GM19395 (cell line): ENCODE measurements at regions not wholly inside any gene's neighbourhood (a gene's known extent, or its start where the extent isn't known, plus 50 kb on each side); places are given as distances from the start of the nearest gene placed in this dataset.

ENCODE experiments used
- ATAC-seq: cut with Tn5 transposase; IDR thresholded peaks from one replicate; pipeline ENCODE4 v1.9.1; 2021; ENCODE audit warnings: mild to moderate bottlenecking, moderate library complexity; ENCODE audit not compliant: unreplicated experiment

DNA sequence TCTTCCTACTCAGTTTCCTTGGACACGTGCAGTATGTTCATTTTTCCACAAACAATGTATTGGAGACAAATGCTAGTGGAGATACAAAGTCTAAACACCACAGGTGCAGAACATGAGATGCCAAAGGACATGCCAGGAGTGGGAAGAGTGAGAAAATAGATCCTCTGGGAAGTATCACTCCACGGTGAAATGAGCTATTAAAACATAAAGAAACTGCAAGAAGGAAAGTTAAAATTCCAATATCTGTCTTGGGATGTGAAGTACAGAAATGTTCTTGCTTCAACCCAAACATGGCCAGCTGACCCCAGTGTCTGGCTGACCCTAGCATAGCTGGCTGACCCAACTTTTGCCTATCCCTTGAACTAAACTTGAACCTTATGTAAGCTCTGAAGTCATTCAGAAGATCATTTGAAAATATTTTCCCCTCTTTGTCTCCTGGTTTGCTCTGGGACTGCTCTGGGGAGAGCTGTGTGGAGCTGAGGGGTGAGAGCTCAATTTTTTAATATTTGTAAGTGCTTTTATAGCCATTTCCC, 59.5 kb downstream of the FZD1 start:
- no peak for ATAC-seq

DNA sequence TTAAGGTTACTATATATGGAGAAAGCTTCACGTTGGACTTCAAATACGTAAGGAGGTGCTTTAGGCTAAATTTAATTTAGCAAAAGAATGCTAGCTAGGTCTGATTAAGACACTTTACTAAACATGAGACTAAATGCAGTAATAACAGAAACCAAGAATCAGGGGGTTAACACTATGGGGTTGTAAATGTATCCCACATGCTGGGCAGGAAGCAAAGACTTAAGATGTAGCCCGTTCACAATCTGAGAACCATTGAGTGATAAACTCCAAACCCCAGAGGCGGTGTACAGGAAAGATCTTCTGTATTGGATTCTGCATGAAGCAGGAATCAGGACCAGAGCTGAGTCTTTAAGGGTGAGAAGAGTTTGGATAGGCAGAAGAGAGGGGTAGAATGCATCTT, 60.4 kb downstream of the FZD1 start:
- ATAC-seq = no peak

DNA sequence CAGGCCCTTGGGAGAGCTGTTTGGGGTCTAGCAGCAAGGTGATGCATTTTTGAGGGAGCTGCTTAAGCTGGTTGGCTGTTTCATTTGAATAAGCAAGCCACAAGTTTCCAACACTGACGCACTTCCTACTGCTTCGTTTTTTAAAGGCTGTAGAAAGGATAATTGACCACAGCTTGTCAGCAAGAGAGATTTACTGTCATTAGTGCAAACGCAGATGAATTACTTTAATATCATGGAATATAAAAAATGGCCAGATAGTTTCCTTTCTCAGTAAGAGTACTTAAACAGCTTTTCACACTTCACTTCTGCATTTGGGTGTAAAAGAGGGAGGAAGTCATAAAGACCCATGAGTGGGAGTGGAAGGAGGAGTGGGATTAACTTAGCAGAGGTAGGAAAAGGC, 61.5 kb downstream of the FZD1 start:
- no peak for ATAC-seq

DNA sequence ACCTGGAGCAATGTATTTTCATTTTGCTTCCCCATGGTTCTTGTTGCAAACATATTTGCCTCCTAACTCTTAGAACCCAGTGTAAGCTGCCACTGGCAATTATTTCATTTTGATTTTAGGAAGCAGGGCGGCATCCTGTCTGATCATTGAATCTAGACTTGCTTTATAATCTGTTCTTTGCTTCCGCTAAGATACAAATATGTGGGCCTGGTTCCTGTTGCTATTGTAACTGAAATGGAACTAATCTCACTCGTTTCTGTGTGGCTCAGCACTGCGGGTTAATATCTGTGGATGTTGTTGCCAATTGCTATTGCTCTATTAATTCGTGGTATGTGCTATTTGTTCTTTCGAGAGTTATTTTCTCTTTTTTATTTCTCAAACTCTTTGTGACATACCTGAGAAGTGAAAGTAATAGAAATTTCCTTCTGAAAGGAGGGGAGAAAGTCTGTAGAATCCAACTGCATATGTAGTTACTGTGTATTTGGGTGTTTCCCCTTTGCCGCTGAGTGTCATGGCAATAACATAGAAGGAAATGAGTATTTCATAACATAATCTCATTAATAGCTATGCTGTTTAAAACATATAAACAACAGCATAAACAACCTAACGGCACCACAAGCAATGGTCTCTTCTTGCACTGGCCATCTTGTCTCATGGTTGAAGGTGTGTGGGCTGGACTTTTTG, 62.4 kb downstream of the FZD1 start:
- no peak for ATAC-seq

DNA sequence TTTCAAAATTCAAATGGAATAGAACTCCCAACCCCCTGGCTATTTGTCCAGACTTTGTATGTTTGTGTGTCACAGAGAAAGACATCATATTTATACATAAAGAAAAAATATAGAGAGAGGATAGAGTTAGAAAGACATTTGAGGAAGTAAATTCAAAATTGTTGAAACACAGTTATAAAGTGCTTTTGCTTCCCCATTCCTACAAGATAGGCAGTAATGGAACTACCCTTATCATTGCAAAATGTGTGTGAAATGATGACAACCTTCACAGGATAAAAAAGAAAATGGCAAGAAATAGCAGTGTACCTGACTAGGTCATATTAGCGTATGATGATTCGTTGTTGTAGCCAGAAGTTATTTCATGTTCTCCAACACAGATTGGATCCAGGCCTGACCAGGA, 63.1 kb downstream of the FZD1 start:
- no peak for ATAC-seq

DNA sequence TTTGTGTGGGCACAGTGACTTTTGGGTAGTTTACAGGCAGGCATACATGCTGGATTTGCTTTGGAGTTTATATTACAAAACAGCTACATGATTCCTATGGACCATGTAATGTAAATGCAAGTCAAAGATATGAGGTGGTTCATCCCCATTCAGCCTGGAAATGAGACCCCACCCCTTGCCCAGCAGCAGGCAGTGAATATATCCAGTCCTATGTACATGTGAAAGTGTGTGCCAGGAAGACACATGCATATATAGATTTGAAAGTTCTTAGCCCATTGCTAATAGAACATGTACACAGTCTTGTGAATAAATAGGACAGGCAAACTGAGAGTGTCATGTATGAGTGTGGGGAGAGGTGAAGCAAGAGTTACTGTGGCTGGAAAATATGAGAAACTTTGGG, 65.3 kb downstream of the FZD1 start:
- ATAC-seq = no peak

DNA sequence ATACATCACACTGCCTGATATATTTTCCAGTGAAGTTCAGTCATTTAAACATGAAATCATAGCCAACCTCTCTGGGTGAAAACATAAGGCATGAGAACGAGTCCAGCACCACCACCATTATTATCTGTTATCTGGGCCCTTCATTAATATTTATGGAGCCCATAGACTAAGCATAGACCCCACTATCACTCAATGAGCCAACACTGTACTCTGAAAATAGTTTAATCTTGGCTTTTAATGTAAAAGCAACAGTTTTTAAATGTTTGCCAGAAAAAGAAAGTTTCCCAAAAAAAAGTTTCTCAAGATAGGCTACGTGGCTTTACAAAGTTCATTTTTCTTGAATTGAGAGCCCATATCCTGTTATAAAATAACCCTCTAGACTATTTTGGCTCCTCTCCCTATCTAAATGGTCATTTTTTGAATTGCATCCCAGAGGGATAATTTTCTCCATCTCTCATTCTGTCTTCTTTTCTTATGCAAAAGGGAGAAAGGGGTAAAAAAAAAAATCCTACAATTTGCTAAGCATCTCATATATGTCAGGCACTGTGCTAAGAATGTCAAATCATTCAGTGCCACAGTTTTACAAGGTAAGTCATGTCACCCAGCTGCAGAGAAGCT, 66.1 kb downstream of the FZD1 start:
- no peak for ATAC-seq

DNA sequence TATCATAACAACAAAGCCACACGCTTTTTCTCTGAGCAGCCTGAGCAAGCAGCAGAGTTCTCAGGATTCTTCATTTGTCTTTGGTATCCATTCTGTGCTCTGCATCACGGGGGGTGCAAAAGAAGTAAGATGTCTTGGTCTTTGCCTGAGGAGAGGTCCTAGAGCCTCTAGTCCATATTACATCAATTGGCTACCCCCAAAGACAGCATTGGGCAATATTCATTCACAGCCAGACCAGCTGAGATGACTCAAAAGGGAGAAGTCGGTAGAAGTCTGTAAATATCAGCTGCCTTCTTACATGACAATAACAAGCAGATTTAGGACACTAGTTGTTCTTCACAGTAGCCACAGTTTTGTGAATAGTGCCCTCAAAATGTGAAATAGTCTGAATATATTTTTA, 66.6 kb downstream of the FZD1 start:
- ATAC-seq = no peak

DNA sequence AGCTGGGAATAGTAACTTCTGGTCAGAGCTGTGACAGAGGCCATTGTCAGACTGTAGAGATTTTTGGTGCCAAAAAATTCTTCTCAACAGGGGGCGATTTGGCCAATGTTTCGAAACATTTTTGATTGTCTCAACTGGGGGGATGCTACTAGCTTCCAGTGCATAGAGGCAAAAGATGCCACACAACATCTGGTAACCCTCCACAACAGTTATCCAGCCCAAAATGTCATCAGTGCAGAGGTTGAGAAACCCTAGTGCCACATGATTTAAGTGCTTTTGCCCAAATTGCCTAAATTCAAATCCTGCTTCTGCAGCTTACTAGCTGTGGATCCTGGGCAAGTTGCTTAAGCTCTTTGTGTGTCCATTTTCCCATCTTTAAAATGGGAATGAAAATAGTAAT, 71.9 kb downstream of the FZD1 start:
- ATAC-seq = no peak

DNA sequence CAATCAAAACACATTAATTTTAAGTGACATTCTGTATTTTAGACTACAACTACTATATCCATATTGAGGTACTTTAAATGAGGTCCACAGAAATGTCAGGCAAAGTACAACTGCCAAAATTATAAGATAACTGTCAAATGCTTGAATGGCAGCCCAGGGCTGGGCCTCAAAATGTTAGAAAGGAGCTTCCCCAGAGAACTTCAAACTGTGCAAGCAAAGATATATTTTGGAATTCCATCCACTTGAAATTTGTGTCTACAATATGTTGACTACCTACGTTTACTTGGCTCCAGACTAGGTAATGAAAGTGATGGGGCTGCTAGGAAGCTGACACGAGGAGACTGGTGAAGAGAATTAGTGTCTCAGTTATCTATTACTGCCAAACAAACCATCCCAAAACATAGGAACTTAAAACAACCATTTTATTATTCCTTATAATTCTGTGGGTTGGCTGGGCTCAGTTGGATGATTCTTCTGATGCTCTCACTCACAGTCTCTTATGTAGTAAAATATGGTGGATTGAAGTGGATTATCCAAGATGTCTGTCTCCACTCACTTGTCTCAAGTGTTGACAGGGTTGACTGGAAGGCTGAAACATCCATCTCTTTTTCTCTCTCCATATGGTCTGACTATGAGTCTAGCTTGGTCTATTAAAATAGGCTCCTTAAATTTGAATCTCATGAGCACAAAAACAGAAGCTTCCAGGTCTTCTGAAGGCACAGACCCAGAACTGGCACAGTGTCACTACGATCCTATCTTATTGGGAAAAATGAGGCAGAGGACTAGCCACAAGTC, 74.2 kb downstream of the FZD1 start:
- no peak for ATAC-seq

DNA sequence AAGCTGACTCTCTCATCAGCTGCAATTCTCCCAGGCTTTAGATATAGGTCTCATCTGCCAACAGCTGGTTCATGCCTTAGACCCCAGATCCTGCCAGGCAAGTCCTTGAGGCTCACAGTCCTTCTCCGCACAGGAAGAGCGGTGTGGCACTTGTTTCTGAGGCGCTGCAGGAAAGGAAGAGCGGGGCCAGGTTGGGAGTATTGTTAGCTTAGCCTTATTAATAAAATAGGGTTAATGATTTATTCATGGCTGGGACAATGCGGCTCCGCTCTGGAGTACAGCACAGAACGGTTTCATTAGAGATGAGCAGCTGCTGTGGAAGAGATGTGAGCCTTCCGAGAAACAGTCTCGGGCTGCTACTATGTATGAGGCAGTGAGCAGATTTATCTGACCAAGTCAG, 78.1 kb downstream of the FZD1 start:
- ATAC-seq = no peak

DNA sequence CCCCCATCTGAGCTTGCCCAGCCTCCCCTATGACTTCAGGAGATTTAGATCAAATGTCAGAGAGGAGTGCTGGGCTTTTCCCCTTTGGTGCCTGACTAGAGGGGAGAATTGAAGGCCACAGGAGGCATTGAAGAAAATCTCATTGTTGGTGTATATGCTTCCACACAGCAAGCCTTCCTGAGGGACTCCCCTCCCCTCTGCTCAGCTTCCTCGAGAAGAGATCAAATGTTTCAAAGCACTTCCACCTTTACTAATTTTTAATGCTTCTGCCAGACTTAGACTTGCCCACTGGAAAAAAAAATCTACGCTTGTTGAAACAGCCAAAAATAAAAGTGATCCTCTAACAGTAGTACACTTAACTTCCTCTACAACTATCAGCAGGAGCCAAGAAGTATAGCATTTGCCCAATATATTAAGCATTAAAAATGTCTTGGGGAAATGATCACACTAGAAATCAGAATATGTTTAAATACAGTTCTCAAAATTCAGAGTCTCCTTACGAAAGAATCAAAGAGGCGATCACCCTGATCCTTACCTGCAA, 79.3 kb downstream of the FZD1 start:
- no peak for ATAC-seq

DNA sequence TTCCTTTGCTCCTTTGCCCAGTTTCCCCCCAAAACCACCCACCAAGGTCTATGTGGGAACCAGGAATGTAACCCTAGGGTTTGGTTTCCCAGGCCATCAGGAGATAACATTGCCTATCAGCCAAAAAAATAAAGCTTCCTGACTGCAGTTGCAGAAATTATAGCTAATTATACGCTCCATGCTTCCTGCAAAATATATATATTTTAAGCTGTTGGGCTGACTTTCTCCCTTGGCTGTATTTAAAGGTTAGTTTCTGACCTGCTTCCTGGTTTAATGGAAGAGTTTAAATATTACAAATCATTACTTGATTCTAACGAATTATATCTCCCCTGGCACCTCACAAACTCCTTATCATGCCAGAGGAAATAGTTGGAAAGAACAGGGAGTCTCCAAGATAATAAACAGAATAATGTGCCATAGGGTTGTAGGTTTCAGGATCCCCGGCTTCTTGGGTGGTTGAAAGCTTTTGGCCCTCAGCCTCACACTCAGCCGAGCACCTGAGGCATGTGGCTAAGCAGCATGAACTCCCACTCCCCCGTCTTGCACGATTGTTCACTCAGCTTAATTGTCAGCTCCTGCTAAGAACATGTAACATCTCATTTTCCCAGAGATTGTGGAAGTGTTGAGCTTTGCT, 79.9 kb downstream of the FZD1 start:
- no peak for ATAC-seq

DNA sequence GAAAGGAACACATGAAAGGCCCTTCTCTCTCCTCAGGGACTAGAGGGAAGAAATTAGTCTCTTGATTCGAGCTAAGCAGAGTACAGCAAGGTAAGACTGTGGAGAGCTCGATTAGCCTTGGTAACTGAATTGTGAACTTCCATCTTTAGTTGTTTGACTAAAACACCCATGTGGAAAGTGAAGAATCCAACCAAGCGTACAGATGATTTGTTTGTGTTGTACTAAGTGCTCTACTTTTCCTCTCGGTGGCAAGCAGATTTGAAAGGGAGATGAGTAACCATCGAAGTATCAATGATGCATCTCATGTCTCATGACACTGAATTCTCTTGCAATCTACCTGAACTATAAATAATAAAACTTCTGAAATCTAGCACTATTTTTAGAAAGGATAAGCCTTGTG, 80.7 kb downstream of the FZD1 start:
- ATAC-seq = peak; percentile 81

DNA sequence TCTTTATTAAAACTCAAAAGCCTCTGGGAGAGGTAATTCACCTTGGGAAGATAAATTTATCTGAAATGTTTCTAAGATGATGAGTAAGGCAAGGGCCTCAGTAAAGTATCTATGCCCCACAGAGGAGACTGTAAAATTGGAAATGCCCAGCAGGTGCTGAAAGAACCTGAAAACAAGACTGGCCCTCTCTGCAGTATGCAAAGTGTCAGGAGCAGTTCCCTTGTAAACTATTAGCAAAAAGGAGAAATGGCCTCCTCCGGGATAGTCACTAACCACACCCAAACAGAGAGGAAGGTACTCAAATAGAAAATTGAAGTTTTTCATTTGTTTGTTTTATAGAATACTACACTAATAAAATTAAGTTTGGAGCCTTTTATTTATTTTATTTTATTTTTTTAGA, 81.2 kb downstream of the FZD1 start:
- ATAC-seq = peak; percentile 81

DNA sequence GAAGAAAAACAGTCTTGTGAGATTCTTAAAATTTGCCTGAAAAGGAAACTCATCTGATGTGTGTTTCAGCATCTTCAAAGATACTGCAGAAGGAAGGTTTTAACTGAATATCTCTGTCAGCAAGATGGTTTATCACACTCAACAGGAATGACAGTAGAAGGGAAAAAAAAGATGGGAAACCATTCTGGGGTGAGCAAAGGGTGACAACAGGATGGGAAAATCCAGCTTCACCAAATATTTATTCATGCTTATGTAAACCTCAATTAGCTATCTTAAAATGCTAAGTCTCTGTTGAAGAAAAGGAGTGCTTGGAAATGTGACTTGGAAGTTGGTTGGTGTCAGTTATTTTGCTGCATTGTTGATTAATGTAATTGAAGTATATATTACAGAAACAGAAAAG, 82.2 kb downstream of the FZD1 start:
- ATAC-seq = no peak

DNA sequence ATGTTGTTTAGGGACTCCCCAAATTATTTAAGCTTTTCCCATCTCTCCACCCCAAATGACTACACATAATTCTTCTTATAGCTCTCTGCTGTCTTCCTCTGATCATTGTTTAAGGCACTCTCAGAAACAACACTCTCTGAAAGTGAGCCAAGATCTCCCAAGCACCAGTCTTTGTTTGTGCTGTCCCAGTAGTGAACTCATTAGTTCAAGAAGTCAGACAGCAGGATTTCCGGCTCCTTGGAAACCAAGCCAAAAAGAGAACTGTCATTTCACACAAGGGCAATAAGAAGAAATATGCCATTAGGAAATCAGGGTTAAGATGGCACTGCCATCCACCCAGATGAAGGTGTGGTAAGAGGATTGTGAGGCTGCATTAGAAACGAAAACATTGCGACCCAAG, 83.1 kb downstream of the FZD1 start:
- no peak for ATAC-seq

DNA sequence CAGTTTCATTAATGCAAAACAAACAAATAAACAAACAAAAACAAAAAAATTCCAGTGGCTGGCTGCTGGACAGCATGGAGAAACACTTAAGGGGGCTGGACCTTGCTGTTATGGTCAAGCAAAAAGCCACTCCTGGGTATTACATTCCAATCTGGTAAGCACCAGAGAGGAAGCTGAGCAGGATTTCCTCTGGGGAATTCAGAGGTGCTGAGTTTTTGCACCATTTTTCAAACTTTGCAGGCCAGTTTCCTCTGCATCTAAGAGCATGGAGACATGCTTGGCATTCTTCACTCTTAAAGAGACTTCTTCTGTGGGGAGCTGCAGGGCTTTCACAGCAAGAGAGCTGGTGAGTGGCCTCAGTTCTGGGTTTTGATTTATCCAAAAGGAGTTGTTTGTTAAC, 84.5 kb downstream of the FZD1 start:
- no peak for ATAC-seq

DNA sequence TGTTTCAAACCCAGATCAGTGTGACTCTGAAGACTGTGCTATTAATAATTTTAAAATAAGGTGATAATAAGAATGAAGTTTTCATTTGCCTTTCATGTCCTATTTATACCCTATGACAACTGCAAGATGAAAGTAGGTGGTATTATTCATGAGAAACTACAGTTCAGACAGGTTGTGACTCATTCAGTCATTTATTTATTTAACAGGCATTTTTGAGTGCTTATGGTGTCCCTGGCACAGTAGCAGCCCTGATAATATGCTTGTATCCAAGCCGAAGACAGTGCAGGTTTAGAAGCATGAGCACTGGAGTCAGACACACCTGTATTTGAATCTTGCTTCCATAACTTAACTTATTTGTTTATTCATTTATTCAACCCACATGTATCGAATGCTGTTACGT, 87.1 kb downstream of the FZD1 start:
- no peak for ATAC-seq

DNA sequence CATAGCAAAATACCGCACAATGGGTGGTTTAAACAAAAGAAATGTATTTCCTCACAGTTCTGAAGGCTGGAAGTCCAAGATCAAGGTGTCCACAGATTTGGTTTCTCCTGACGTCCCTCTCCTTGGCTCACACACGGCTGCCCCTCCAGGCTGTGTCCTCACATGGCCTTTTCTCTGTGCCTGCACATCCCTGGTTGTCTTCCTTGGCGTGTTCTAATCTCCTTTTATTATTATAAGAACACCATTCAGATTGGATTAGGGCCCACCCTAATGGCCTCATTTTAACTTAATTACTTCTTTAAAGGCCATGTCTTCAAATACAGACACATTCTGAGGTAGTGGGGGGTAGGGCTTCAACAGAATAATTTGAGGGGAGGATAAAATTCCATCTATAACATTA, 87.9 kb downstream of the FZD1 start:
- ATAC-seq = no peak

DNA sequence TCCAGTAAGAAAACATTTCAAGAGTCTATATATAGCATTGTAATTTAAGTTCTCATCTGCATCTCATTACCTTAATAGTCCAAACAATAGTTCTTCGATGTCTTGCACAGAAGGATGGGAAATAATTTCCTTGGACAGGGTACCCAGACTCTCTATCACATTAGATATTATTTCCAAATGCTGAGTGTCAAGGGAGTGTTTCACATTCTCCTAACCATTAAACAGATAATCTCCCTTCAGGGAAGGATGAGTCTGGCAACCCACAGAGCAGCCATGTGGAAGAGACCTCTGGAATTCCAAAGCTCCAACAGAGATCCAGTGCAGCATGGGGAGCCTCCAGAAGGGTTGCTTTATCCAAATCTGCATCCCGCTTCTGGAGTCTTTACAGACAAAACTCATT, 89.6 kb downstream of the FZD1 start:
- ATAC-seq = no peak
